ENCODE measurements at regions not wholly inside any gene's neighbourhood (a gene's known extent, or its start where the extent isn't known, plus 50 kb on each side); places are given as distances from the start of the nearest gene placed in this dataset.

GRCh38 chr7:115505136-115505535 is 525.4 kb downstream of the TFEC start (continued):
- no peak for TF ChIP-seq NANOG (IDR thresholded peaks at IDR 0.05; ENCODE audit: insufficient read depth, low read depth, low read length, poor library complexity, severe bottlenecking)
- TF ChIP-seq SP4 (IDR thresholded peaks at IDR 0.05; ENCODE audit: low read length): no peak
- no peak for TF ChIP-seq ASH2L (IDR thresholded peaks at IDR 0.05; ENCODE audit: low read length)
- no peak for TF ChIP-seq ATF3 (IDR thresholded peaks at IDR 0.05; ENCODE audit: insufficient read depth, low read depth, low read length)
- TF ChIP-seq SUZ12 (IDR thresholded peaks at IDR 0.05; ENCODE audit: low read length): no peak
- no peak for TF ChIP-seq POLR2AphosphoS5 (IDR thresholded peaks at IDR 0.05; ENCODE audit: low read depth, low read length)
- no peak for TF ChIP-seq CHD1 (IDR thresholded peaks at IDR 0.05; ENCODE audit: low read depth, low read length)
